MM.1S (cell line): ENCODE measurements at regions not wholly inside any gene's neighbourhood (a gene's known extent, or its start where the extent isn't known, plus 50 kb on each side); places are given as distances from the start of the nearest gene placed in this dataset.

Source experiments
- CTCF ChIP-seq: fragments of 300-600 bp; sonication (generic); IDR thresholded peaks from 2 replicates; pipeline ENCODE4 v1.5.1; 2016; ENCODE audit warnings: antibody characterized with exemption, low read length, mixed read lengths
- EZH2 ChIP-seq: fragments of 300-600 bp; sonication (generic); optimal IDR thresholded peaks from 2 replicates; pipeline ENCODE3; 2017; ENCODE audit warnings: low read depth, mild to moderate bottlenecking, antibody characterized with exemption, low read length, mixed read lengths
- EZH2phosphoT487 ChIP-seq: fragments of 300-600 bp; sonication (generic); IDR thresholded peaks from 2 replicates; pipeline ENCODE4 v1.6.1; 2018; ENCODE audit warnings: antibody characterized with exemption, low read length

- no peak for TF ChIP-seq CTCF
- no peak for TF ChIP-seq EZH2phosphoT487
- TF ChIP-seq EZH2, result no peak
These were observed 147.6 kb downstream of the ZIC5 start for GRCh38 chr13:99823961-99824360.
